ENCODE measurements at regions not wholly inside any gene's neighbourhood (a gene's known extent, or its start where the extent isn't known, plus 50 kb on each side); places are given as distances from the start of the nearest gene placed in this dataset.

- no peak for DNase-seq (ENCODE audit: low spot score)
- no peaks in the 10 kb centered on the region for H3K79me2 ChIP-seq (ENCODE audit: low read depth)
- H3K9ac ChIP-seq = no peak overlapping the region
- TF ChIP-seq EZH2phosphoT487 (IDR thresholded peaks at IDR 0.05) = no peak
- TF ChIP-seq EZH2 (IDR thresholded peaks at IDR 0.05) = no peak
- TF ChIP-seq CTCF (IDR thresholded peaks at IDR 0.05) = no peak
- H3K4me2 ChIP-seq = no peak overlapping the region
- H3K36me3 ChIP-seq = no peaks in the 10 kb centered on the region
- H3K27me3 ChIP-seq = no peaks in the 10 kb centered on the region
- Mint-ChIP-seq H3K36me3 (no peaks in the 10 kb centered on the region), H3K27me3 (ENCODE audit: insufficient read depth, low read depth) (peaks cover 4% of the 10 kb centered on the region), H3K4me1 (peaks cover 56% of the 10 kb centered on the region), H3K27ac (peak overlapping the region; percentile 97), H3K4me3 (peak overlapping the region; percentile 19), H3K9me3 (no peaks in the 10 kb centered on the region)
- H3K4me3 ChIP-seq = no peak overlapping the region
- no peaks in the 10 kb centered on the region for H3K9me3 ChIP-seq (ENCODE audit: low read depth)
- H3F3A ChIP-seq (ENCODE audit: low read depth) = peaks cover 32% of the 10 kb centered on the region
- H3K27ac ChIP-seq = no peak overlapping the region
- no peaks in the 10 kb centered on the region for H4K20me1 ChIP-seq (ENCODE audit: low read depth)
- H2AFZ ChIP-seq (replicated peaks) = no peak overlapping the region
- H3K4me1 ChIP-seq = peaks cover 40% of the 10 kb centered on the region
Measured at GRCh38 chr2:172283476-172283875, 143.9 kb upstream of the ITGA6 start.

GRCh38 chr2:172284209-172284608 lies 143.2 kb upstream of the ITGA6 start:
- peak overlapping the region; percentile 97 for H3K27ac Mint-ChIP-seq
- TF ChIP-seq EZH2 (IDR thresholded peaks at IDR 0.05) = no peak
- TF ChIP-seq EZH2phosphoT487 (IDR thresholded peaks at IDR 0.05) = no peak
- no peak for TF ChIP-seq CTCF (IDR thresholded peaks at IDR 0.05)
- no peaks in the 10 kb centered on the region for H3K36me3 Mint-ChIP-seq
- H3K4me1 Mint-ChIP-seq = peaks cover 59% of the 10 kb centered on the region
- DNase-seq (ENCODE audit: low spot score) = no peak
- H3K79me2 ChIP-seq (ENCODE audit: low read depth) = no peaks in the 10 kb centered on the region
- H3K9me3 ChIP-seq (ENCODE audit: low read depth) = no peaks in the 10 kb centered on the region
- H2AFZ ChIP-seq (replicated peaks) = no peak overlapping the region
- H3K36me3 ChIP-seq = no peaks in the 10 kb centered on the region
- no peak overlapping the region for H3K4me3 ChIP-seq
- no peaks in the 10 kb centered on the region for H4K20me1 ChIP-seq (ENCODE audit: low read depth)
- H3K4me2 ChIP-seq = peak overlapping the region; percentile 64
- H3F3A ChIP-seq (ENCODE audit: low read depth) = peaks cover 32% of the 10 kb centered on the region
- peak overlapping the region; percentile 92 for H3K27ac ChIP-seq
- H3K4me1 ChIP-seq = peaks cover 40% of the 10 kb centered on the region
- no peaks in the 10 kb centered on the region for H3K27me3 ChIP-seq
- H3K27me3 Mint-ChIP-seq (ENCODE audit: insufficient read depth, low read depth) = peaks cover 4% of the 10 kb centered on the region
- H3K4me3 Mint-ChIP-seq = peak overlapping the region; percentile 18
- H3K9me3 Mint-ChIP-seq = no peaks in the 10 kb centered on the region
- no peak overlapping the region for H3K9ac ChIP-seq

GRCh38 chr2:172285010-172285621 lies 142.3 kb upstream of the ITGA6 start:
- H3K79me2 ChIP-seq (ENCODE audit: low read depth) = no peaks in the 10 kb centered on the region
- no peak overlapping the region for H3K4me3 ChIP-seq
- peak overlapping the region; percentile 97 for H3K27ac Mint-ChIP-seq
- peak overlapping the region; percentile 64 for H3K4me2 ChIP-seq
- TF ChIP-seq EZH2phosphoT487 (IDR thresholded peaks at IDR 0.05) = no peak
- TF ChIP-seq EZH2 (IDR thresholded peaks at IDR 0.05) = no peak
- no peak for TF ChIP-seq CTCF (IDR thresholded peaks at IDR 0.05)
- H3K4me1 Mint-ChIP-seq = peaks cover 59% of the 10 kb centered on the region
- no peaks in the 10 kb centered on the region for H4K20me1 ChIP-seq (ENCODE audit: low read depth)
- no peaks in the 10 kb centered on the region for H3K36me3 ChIP-seq
- H2AFZ ChIP-seq (replicated peaks) = peak overlapping the region; percentile 7
- H3K9me3 Mint-ChIP-seq = no peaks in the 10 kb centered on the region
- no peaks in the 10 kb centered on the region for H3K9me3 ChIP-seq (ENCODE audit: low read depth)
- peak overlapping the region; percentile 92 for H3K27ac ChIP-seq
- H3K27me3 Mint-ChIP-seq (ENCODE audit: insufficient read depth, low read depth) = peaks cover 3% of the 10 kb centered on the region
- peaks cover 32% of the 10 kb centered on the region for H3F3A ChIP-seq (ENCODE audit: low read depth)
- H3K9ac ChIP-seq = no peak overlapping the region
- no peaks in the 10 kb centered on the region for H3K27me3 ChIP-seq
- no peak overlapping the region for H3K4me3 Mint-ChIP-seq
- no peaks in the 10 kb centered on the region for H3K36me3 Mint-ChIP-seq
- DNase-seq (ENCODE audit: low spot score) = peak; percentile 92
- H3K4me1 ChIP-seq = peaks cover 40% of the 10 kb centered on the region

Measured in neural progenitor cell (in vitro differentiated cells).